Stimulated activated effector memory CD8-positive, alpha-beta T cell treated with anti-CD3 and anti-CD28 coated beads, Interleukin-12 subunit alpha, Interleukin-12 subunit beta, amount 100 ng/mL, for 72 hours (primary cell): ENCODE measurements at regions not wholly inside any gene's neighbourhood (a gene's known extent, or its start where the extent isn't known, plus 50 kb on each side); places are given as distances from the start of the nearest gene placed in this dataset.

ENCODE experiments used
- ATAC-seq: fragments of 150-1000 bp; cut with Tn5 transposase; 2 replicates; pipeline ENCODE4 v1.10.0; 2021
- DNase-seq, 2 donors: peaks; one replicate each; pipeline ENCODE4 v3.0.0; 2021 to 2022; ENCODE audit warnings: low spot score in 2 of 2
- H3K27ac Mint-ChIP-seq: one replicate; pipeline ENCODE4 v1.8.0; 2022; ENCODE audit warnings: mild to moderate bottlenecking, mixed read lengths
- H3K36me3 Mint-ChIP-seq: one replicate; pipeline ENCODE4 v1.8.0; 2022; ENCODE audit warnings: mild to moderate bottlenecking, mixed read lengths
- H3K4me1 Mint-ChIP-seq: one replicate; pipeline ENCODE4 v1.8.0; 2022; ENCODE audit warnings: mixed read lengths
- H3K4me3 Mint-ChIP-seq: one replicate; pipeline ENCODE4 v1.8.0; 2022; ENCODE audit warnings: mild to moderate bottlenecking, mixed read lengths
- H3K9me3 Mint-ChIP-seq: one replicate; pipeline ENCODE4 v1.8.0; 2022; ENCODE audit warnings: mixed read lengths

GRCh38 chr11:16685914-16686313, 52.5 kb upstream of the C11orf58 start:
- no peak for DNase-seq
- no peaks in the 10 kb centered on the region for H3K4me1 Mint-ChIP-seq
- no peak overlapping the region for H3K4me3 Mint-ChIP-seq
- H3K36me3 Mint-ChIP-seq, result no peaks in the 10 kb centered on the region
- ATAC-seq, result peak; percentile 24
- H3K27ac Mint-ChIP-seq, result no peak overlapping the region
- peaks cover 7% of the 10 kb centered on the region for H3K9me3 Mint-ChIP-seq

DNA sequence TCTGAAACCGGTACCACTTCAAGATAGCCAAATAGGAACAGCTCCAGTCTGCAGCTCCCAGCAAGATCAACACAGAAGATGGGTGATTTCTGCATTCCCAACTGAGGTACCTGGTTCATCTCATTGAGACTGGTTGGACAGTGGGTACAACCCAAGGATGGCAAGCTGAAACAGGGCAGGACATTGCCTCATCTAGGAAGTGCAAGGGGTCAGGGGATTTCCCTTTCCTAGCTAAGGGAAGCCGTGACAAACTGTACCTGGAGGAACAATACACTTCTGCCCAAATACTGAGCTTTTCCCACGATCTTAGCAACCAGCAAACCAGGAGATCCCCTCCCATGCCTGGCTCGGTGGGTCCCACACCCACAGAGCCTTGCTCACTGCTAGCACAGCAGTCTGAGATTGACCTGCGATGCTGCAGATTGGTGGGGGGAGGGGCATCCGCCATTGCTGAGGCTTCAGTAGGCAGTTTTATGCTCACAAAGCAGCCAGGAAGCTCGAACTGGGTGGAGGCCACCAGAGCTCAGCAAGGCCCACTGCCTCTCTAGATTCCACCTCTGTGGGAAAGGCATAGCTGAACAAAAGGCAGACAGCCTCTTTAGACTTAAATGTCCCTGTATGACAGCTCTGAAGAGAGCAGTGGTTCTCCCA, 59.9 kb upstream of the C11orf58 start:
- DNase-seq (no peak), ATAC-seq (no peak)
- H3K4me1 Mint-ChIP-seq, result no peaks in the 10 kb centered on the region
- H3K36me3 Mint-ChIP-seq, result no peaks in the 10 kb centered on the region
- H3K27ac Mint-ChIP-seq, result no peak overlapping the region
- H3K9me3 Mint-ChIP-seq, result peaks cover 10% of the 10 kb centered on the region
- no peak overlapping the region for H3K4me3 Mint-ChIP-seq

DNA sequence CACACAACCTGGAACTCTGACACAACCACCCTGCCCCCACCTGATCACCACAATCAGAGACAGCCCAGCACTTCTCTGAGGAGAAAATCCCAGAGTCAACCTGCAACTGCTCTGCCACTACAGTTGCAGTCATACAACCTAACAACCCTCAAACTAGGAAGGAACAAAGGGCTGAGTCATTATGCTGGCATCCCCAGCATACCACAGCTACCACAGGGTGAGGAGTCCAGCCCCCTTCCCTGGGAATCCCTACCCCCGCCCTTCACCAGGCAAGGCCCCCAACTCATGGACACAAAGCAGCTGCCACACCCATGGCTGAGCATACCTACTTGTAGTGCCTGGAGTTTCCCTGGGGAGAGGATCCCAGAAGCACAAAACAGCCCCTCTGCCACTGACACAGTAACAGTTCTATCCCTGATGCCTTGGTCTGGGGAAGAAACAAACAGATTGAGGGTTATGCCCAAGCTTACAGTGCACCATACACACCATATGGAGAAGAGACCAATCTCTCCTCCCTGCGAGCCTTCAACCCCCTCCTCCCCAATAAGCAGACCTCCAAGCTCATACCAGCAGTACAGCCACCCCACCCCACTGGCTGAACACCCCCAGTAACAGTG, 68.5 kb upstream of the C11orf58 start:
- no peaks in the 10 kb centered on the region for H3K9me3 Mint-ChIP-seq
- no peaks in the 10 kb centered on the region for H3K36me3 Mint-ChIP-seq
- H3K4me3 Mint-ChIP-seq, result no peak overlapping the region
- peak; percentile 28 for ATAC-seq
- H3K4me1 Mint-ChIP-seq, result no peaks in the 10 kb centered on the region
- DNase-seq, result no peak
- H3K27ac Mint-ChIP-seq, result no peak overlapping the region

DNA sequence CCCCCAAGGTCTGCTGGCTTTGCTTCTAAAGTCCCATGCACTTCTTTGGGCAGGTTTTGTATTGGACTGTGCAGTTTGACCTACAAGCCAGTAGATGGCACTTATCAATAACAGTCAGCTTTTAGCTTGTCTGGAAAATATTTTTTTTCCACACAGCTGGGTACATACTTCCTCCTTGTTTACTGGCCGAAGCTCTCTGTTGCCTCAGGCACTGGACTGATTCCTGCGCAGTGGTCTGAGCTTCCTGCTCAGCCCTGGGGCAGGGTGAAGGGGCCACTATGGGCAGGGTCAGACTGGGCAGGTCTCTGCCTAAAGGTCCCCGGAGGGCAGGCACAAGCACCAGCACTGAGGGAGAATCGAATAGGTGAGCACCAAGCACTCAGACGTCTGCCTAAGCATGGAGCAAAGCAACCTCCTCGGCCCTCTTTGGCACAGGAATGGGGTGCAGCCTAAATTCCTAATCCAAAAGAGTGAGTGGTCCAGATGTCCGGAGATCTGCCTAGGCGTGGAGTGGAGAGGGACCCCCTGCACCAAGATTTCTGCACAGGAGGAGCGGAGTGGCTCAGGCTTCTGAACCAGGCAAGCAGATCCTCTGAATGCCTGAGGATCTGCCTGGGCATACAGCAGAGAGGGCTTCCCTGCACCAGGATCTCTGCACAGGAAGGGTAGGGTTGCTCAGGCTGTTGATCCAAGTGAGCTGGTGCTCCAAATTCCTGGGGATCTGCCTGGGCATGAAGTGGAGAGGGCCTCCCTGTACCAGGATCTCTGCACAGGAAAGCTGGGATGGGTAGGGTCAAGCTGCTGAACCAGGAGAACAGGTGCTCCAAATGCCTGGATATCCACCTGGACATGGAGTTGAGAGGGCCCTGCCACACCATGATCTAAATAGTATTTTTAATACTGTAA, 105.9 kb upstream of the C11orf58 start:
- Mint-ChIP-seq H3K4me1 (no peaks in the 10 kb centered on the region), H3K36me3 (no peaks in the 10 kb centered on the region), H3K9me3 (peaks cover 13% of the 10 kb centered on the region), H3K27ac (no peak overlapping the region), H3K4me3 (no peak overlapping the region)
- DNase-seq (no peak), ATAC-seq (no peak)

GRCh38 chr11:16630651-16631050, 107.8 kb upstream of the C11orf58 start:
- Mint-ChIP-seq H3K4me1 (no peaks in the 10 kb centered on the region), H3K36me3 (no peaks in the 10 kb centered on the region), H3K27ac (no peak overlapping the region), H3K4me3 (no peak overlapping the region), H3K9me3 (peaks cover 9% of the 10 kb centered on the region)
- DNase-seq, result no peak
- no peak for ATAC-seq

GRCh38 chr11:16618431-16618830, 120.0 kb upstream of the C11orf58 start:
- DNase-seq (no peak), ATAC-seq (no peak)
- Mint-ChIP-seq H3K9me3 (no peaks in the 10 kb centered on the region), H3K27ac (no peak overlapping the region), H3K4me3 (no peak overlapping the region), H3K36me3 (no peaks in the 10 kb centered on the region), H3K4me1 (peaks cover 8% of the 10 kb centered on the region)

DNA sequence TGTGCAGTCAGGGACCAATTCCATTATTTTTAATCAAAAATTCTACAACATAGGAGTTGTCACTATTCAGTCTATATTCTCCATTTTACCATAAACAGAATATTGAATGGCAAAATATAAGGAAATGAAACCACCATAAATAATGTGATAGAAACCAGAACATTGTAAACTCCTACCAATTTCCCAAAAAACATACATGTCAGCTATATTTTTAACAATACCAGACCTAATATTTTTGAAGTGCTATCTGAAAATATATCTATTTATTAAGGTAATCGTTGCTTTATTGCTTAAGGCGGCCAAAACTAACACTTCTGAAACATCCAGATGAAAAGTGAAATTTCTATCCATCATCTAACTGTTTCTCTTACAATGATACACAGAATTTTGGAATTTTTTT, 123.0 kb upstream of the C11orf58 start:
- Mint-ChIP-seq H3K4me3 (no peak overlapping the region), H3K36me3 (no peaks in the 10 kb centered on the region), H3K4me1 (peaks cover 26% of the 10 kb centered on the region), H3K27ac (no peak overlapping the region), H3K9me3 (no peaks in the 10 kb centered on the region)
- no peak for DNase-seq
- ATAC-seq, result no peak

DNA sequence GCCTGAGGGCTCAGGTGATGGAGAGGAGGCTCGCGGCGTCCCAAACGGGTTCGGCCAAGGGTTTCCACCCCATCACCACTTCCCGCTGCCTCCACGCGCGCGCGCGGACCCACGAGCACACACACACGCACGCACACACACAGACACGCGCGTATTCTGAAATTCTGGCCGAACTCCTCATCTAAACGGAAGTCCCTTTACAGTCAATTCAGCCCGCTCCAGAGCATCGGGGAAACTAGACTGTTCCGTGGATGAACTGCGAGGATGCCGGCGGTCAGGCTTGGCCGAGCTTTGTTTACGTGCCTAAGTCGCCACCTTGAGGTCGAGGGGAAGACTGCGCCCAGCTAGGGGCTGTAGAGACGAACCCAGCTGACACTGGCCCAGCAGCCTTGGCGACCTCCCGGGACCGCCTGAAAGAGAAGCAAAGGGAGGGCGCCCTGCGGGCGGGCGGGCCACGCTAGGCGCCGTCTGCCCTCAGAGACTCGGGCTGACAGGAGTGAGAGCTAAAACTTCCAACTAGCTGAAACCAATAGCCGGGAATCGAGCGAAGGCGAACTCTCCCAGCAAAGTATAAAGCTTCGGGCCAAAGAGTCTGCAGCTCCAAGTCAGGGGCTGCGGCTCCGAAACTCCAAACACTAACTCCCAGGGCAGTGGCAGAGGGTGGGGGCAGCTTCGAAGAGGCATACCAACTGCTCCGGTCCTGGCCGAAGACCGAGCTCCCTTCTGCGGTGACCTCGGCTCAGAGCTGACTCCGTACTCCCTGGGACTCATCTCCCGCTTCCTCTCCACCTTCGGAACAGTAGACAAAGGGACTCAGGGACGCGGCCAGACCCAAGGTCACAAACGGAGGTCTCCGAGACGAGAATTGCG, 124.7 kb upstream of the C11orf58 start:
- DNase-seq, result peak in 1 of 2 donors; percentile 79
- Mint-ChIP-seq H3K4me3 (peak overlapping the region; percentile 59), H3K9me3 (no peaks in the 10 kb centered on the region), H3K4me1 (peaks cover 26% of the 10 kb centered on the region), H3K36me3 (no peaks in the 10 kb centered on the region), H3K27ac (no peak overlapping the region)
- ATAC-seq, result peak; percentile 95

- ATAC-seq (peak; percentile 14), DNase-seq (no peak)
- Mint-ChIP-seq H3K9me3 (no peaks in the 10 kb centered on the region), H3K27ac (no peak overlapping the region), H3K4me1 (peaks cover 26% of the 10 kb centered on the region), H3K36me3 (no peaks in the 10 kb centered on the region), H3K4me3 (peak overlapping the region; percentile 59)
These were observed 125.3 kb upstream of the C11orf58 start for GRCh38 chr11:16613262-16613511.

DNA sequence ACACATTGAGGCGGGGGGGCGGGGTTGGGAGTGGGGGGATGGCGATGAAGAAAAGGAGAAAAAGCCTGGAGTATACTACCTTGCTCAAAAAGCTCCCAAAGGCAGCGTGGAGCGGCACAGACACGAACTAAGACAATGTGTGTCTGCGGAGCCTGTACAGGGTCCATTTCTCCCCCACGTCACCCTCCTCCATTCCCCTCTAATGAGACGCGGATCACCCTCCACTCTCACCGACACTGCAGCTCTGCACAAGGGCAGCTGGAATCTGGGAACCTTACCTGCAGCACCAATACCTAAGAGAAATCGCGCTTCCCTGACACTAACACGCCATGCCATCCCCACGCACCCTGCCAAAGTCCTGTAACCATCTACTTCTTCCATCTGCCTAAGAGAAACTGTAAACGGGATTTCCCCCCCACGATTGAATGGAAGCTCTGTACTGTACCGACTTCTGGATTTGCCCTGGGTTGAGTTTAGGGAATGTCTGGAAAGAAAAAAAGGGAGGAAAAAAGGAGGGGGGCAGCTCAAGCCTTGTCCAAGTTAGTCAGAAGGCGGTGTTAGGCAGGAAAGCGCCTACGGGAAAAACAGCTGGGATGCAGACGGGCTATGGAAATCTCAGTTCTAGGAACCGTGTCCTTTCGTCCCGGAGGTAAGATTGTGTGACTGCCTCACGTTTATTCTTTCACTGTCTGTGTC, 125.7 kb upstream of the C11orf58 start:
- H3K36me3 Mint-ChIP-seq, result no peaks in the 10 kb centered on the region
- DNase-seq (no peak), ATAC-seq (no peak)
- peak overlapping the region; percentile 59 for H3K4me3 Mint-ChIP-seq
- H3K4me1 Mint-ChIP-seq, result peaks cover 26% of the 10 kb centered on the region
- H3K9me3 Mint-ChIP-seq, result no peaks in the 10 kb centered on the region
- no peak overlapping the region for H3K27ac Mint-ChIP-seq

GRCh38 chr11:16611926-16612565, 126.4 kb upstream of the C11orf58 start:
- H3K27ac Mint-ChIP-seq, result no peak overlapping the region
- H3K4me3 Mint-ChIP-seq, result no peak overlapping the region
- no peaks in the 10 kb centered on the region for H3K36me3 Mint-ChIP-seq
- peaks cover 26% of the 10 kb centered on the region for H3K4me1 Mint-ChIP-seq
- DNase-seq (no peak), ATAC-seq (no peak)
- H3K9me3 Mint-ChIP-seq, result no peaks in the 10 kb centered on the region

- Mint-ChIP-seq H3K36me3 (no peaks in the 10 kb centered on the region), H3K4me3 (no peak overlapping the region), H3K4me1 (peaks cover 28% of the 10 kb centered on the region), H3K27ac (no peak overlapping the region), H3K9me3 (no peaks in the 10 kb centered on the region)
- DNase-seq (no peak), ATAC-seq (no peak)
These were observed 127.0 kb upstream of the C11orf58 start for GRCh38 chr11:16611401-16611921.

- no peaks in the 10 kb centered on the region for H3K9me3 Mint-ChIP-seq
- H3K27ac Mint-ChIP-seq, result no peak overlapping the region
- H3K4me1 Mint-ChIP-seq, result peaks cover 34% of the 10 kb centered on the region
- DNase-seq (no peak), ATAC-seq (no peak)
- peaks cover 5% of the 10 kb centered on the region for H3K36me3 Mint-ChIP-seq
- no peak overlapping the region for H3K4me3 Mint-ChIP-seq
These were observed 127.6 kb upstream of the C11orf58 start for GRCh38 chr11:16610738-16611388.

DNA sequence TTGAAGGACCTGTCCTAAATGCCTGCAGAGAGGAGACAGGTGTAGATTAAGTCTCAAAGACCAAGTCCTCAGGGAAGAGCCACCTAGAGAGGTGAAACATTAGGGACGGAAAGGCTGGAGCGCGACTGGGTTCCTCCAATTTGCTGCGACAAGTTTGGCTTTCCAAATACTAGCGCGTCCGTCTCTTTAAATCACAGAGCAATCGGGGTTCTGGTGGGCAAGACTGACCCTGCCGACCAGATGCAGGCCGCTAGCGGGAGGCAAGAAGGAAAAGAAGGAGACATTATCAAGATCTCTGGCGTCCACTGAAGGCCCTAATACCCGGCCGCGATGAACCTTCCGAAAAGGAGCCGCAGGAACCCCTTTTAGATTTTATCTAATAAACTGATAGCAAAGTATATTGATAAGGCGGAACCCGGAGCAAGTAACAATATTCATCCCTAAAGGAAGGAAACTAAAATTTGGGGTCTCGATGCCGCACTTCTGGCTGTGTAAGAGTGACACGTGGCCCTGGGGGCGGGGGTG, 128.2 kb upstream of the C11orf58 start:
- DNase-seq (no peak), ATAC-seq (no peak)
- peaks cover 36% of the 10 kb centered on the region for H3K4me1 Mint-ChIP-seq
- H3K27ac Mint-ChIP-seq, result no peak overlapping the region
- no peaks in the 10 kb centered on the region for H3K9me3 Mint-ChIP-seq
- H3K36me3 Mint-ChIP-seq, result peaks cover 5% of the 10 kb centered on the region
- H3K4me3 Mint-ChIP-seq, result no peak overlapping the region
